22Rv1 (cell line): ENCODE measurements at regions not wholly inside any gene's neighbourhood (a gene's known extent, or its start where the extent isn't known, plus 50 kb on each side); places are given as distances from the start of the nearest gene placed in this dataset.

Source experiments
- ZFX ChIP-seq: fragments of 450-650 bp; IDR thresholded peaks from 2 replicates; pipeline ENCODE4 v1.6.1; 2017; ENCODE audit warnings: antibody characterized with exemption, borderline replicate concordance
- TF ChIP-seq, protein P1 (sequence below): fragments of 450-650 bp; IDR thresholded peaks from 2 replicates; pipeline ENCODE4 v1.5.1; 2017; ENCODE audit warnings: mild to moderate bottlenecking

DNA sequence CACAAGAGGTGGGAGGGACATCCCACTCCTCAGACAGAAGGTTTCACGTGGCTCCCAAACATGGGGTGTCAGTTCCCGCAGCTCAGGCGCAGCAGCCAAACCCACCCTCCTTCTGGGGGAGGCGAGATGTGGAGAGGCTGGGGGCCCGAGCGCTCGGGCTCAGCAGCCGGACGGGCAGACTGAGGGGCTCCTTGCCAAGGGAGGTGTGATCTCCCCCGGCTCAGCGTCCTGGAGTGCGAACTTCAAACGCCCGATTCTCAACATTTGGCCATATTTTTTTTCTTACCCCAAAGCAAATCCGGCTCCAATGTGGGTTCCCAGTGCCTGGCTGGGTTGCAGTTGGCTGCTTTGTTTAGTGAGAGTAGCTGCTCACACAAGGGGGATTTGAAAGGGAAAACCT lies 477.9 kb downstream of the MN1 start:
- TF ChIP-seq, protein P1, sequence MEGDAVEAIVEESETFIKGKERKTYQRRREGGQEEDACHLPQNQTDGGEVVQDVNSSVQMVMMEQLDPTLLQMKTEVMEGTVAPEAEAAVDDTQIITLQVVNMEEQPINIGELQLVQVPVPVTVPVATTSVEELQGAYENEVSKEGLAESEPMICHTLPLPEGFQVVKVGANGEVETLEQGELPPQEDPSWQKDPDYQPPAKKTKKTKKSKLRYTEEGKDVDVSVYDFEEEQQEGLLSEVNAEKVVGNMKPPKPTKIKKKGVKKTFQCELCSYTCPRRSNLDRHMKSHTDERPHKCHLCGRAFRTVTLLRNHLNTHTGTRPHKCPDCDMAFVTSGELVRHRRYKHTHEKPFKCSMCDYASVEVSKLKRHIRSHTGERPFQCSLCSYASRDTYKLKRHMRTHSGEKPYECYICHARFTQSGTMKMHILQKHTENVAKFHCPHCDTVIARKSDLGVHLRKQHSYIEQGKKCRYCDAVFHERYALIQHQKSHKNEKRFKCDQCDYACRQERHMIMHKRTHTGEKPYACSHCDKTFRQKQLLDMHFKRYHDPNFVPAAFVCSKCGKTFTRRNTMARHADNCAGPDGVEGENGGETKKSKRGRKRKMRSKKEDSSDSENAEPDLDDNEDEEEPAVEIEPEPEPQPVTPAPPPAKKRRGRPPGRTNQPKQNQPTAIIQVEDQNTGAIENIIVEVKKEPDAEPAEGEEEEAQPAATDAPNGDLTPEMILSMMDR: no peak
- no peak for TF ChIP-seq ZFX
